AG04449 (cell line): ENCODE measurements at regions not wholly inside any gene's neighbourhood (a gene's known extent, or its start where the extent isn't known, plus 50 kb on each side); places are given as distances from the start of the nearest gene placed in this dataset.

Experiments
- CTCF ChIA-PET: fragments of 350-600 bp; formaldehyde crosslinking; extraction: SDS; loops from one replicate; lab custom pipeline; 2021; ENCODE audit warnings: antibody characterized with exemption; lab: Yijun Ruan, JAX
- POLR2A ChIA-PET: fragments of 400-600, 350-600 bp; formaldehyde crosslinking; extraction: SDS; loops from one replicate; lab custom pipeline; 2020; ENCODE audit warnings: antibody characterized with exemption, inconsistent platforms; lab: Yijun Ruan, JAX
- DNase-seq: peaks from one replicate; pipeline ENCODE4 v3.0.0-alpha.2; 2010; ENCODE audit warnings: low read depth, low spot score
- H3K4me3 ChIP-seq: 2 replicates; pipeline ENCODE4 v1.5.1; 2011; ENCODE audit warnings: low read depth, mild to moderate bottlenecking, control low read depth, low read length
- TF ChIP-seq, protein P1 (sequence below): IDR thresholded peaks from one replicate; pipeline ENCODE4 v1.5.1; 2011; ENCODE audit warnings: mild to moderate bottlenecking, moderate library complexity, low read length, control low read depth, inconsistent platforms; ENCODE audit not compliant: insufficient read depth; ENCODE audit errors: missing control alignments

DNA sequence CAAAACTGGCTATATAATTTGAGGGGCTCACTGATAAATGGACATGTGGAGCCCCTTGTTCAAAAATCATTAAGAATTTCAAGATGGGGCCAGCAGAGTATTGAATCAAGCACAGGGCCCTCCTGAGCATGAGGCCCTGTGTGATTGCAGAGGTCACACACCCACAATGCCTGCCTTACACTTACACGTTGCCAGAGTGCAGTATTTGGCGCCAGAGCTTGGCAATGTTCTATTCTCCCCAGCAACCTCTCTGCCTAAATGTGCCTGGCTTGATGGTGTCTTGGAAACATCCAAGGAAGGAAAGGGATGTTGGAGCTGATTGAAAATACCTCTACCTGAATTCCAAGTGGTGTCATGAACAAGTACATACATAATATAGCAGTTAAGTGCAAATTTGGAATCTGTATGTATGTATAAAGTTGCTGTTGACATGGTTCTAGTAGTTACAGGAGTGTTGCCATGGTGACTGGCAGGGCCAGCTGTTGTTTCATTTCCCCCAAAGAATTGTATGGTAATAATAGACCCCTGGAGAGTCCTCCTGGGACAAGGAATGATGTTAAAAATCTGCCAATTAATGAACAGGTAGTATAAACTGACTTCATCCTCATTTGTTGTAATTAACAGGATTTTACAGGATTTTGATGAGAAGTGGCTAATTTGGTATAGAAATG lies 205.7 kb upstream of the NAV2 start:
- H3K4me3 ChIP-seq = no peak overlapping the region
- POLR2A ChIA-PET = no interaction called here
- CTCF ChIA-PET = no interaction called here
- no peak for DNase-seq
- TF ChIP-seq, protein P1, sequence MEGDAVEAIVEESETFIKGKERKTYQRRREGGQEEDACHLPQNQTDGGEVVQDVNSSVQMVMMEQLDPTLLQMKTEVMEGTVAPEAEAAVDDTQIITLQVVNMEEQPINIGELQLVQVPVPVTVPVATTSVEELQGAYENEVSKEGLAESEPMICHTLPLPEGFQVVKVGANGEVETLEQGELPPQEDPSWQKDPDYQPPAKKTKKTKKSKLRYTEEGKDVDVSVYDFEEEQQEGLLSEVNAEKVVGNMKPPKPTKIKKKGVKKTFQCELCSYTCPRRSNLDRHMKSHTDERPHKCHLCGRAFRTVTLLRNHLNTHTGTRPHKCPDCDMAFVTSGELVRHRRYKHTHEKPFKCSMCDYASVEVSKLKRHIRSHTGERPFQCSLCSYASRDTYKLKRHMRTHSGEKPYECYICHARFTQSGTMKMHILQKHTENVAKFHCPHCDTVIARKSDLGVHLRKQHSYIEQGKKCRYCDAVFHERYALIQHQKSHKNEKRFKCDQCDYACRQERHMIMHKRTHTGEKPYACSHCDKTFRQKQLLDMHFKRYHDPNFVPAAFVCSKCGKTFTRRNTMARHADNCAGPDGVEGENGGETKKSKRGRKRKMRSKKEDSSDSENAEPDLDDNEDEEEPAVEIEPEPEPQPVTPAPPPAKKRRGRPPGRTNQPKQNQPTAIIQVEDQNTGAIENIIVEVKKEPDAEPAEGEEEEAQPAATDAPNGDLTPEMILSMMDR = no peak

DNA sequence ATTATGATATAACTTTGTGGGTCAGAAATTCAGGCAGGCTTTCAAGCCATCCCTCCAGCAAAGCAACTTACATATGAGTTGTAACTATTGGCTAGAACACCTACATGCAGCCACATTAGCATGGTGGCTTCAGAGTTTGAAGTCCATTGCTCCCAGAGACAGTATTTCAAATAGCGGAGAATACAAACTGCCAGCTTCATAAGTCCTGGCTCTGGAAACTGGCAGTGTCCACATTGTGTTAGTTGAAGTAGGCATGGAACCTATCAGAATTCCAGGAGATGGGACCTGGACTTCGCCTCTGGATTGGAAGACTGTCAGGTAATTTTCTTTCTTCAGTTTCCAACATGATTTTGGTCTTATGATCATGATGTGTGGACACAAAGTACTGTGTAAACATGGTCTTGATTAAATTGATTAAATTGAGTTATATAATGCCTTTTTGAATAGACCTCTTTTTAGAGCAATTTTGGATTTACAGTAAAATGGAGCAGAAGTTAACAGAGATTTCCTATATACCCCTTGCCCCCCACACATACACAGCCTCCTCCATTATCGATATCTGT lies 209.9 kb upstream of the NAV2 start:
- no peak overlapping the region for H3K4me3 ChIP-seq
- CTCF ChIA-PET = no interaction called here
- TF ChIP-seq, protein P1 = no peak
- POLR2A ChIA-PET = no interaction called here
- no peak for DNase-seq

DNA sequence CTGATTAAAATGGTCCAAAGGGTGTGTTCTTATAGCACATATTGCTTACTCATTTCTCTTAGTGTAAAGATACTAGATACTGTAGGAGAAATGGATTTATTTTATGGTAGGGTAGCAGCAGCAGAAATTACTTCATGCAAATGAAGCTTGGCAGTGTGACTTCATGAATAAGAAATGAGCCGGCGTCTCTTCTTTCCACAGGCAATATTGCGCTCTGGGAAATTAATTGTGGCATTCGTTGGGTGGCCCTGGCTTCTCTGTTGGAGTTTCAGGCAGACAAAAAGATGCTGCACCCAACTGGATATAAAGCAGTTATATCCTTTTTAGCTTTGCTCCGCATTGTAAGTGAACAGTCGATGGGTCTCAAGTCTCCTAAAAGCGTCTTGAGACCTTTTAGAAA lies 211.0 kb upstream of the NAV2 start:
- ChIA-PET POLR2A (no interaction called here), CTCF (no interaction called here)
- no peak for DNase-seq
- no peak overlapping the region for H3K4me3 ChIP-seq
- TF ChIP-seq, protein P1 = no peak

DNA sequence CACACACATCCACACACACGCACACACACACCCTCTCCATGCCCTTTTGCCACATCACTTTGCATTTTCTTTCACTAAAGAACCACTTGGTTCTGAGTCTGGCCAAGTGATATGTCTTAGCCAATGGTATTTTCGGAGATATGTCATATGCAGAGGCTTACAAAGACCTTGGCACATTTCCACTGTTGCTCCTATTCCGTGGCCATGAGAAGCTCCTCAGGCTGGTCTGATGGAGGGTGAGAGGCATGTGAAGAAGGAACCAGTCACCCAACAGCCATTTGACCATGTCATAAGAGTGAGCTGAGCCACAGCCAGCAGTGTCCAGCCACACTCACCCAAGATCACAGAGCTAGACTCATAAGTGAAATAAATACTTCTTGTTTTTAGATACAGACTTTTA lies 212.6 kb upstream of the NAV2 start:
- TF ChIP-seq, protein P1 = no peak
- no peak overlapping the region for H3K4me3 ChIP-seq
- CTCF ChIA-PET = interaction anchor here (0.8 kb wide), 1 partner anchor 174 kb away, joined by 5 read pairs; no protein-coding TSS in a partner anchor
- POLR2A ChIA-PET = no interaction called here
- no peak for DNase-seq

DNA sequence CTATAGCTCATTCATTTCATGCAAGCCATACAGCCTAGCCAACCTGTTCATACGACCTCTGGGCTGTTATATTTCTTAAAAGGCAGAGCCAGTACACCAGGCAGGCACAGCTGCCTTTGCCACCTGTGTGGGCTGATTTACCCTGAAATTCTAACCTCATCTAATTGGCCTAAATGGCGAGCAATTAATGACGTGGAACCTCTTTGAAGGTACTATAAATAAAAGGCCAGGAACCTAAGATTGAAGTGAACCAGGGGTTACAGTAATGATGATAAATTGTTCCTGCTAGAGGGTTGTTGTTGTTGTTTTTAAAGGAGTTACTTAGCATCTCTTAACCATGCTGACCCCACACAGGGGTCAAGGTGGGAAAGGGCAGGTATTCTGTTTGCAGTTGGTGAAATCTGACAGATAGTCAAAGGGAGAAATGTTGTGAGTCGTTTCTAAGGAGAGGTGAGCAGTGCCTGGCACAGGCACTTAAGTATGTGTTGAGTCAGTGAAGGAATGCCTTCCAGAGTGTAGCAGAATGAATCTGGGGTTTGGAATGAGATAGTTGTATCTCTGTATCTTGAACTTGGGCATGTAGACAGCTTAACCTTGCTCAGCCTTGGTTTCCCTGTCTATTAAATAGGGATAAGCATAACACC lies 213.5 kb upstream of the NAV2 start:
- ChIA-PET POLR2A (no interaction called here), CTCF (no interaction called here)
- peak; percentile 14 for DNase-seq
- TF ChIP-seq, protein P1 = no peak
- H3K4me3 ChIP-seq = no peak overlapping the region
